ENCODE measurements at regions not wholly inside any gene's neighbourhood (a gene's known extent, or its start where the extent isn't known, plus 50 kb on each side); places are given as distances from the start of the nearest gene placed in this dataset.
"Not testable (repeated sequence)": the region's sequence is repeated elsewhere in the genome, so short reads cannot be mapped to it uniquely, and the experiment has no call there.

DNA sequence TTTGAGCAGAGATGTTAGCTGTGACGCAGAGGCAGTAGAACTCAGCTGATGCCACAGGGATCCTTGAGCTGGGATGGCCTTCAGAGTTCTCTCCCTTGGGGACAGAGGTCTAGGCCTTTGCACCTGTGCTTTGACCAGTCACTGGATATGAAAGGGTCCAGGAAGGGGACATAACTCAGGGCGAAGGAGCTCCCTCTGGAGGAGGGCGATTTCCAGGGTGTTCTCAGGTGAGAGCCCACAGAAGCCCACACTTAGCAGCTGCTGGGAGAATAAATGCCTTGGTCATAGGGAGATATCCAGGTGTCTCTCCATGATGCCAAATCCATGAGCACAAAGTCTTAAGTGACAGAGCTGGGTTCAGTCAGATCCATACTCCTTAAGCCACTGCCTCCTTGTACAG, 369.2 kb downstream of the NYAP2 start:
- H3K4me1 ChIP-seq (ENCODE audit: control insufficient read depth, insufficient read depth, low read length) = no peaks in the 10 kb centered on the region
- no peak overlapping the region for H3K4me3 ChIP-seq (ENCODE audit: low read depth, low read length)
- no peak overlapping the region for H3K9ac ChIP-seq (ENCODE audit: low read depth, low read length)
- H3K9me3 ChIP-seq (ENCODE audit: control insufficient read depth, insufficient read depth, low read length) = no peaks in the 10 kb centered on the region
- H3K36me3 ChIP-seq (ENCODE audit: control insufficient read depth, insufficient read depth, low read length) = no peaks in the 10 kb centered on the region
- H3K27me3 ChIP-seq (ENCODE audit: control insufficient read depth, insufficient read depth, low read length) = no peaks in the 10 kb centered on the region

GRCh38 chr2:225766431-225766830, 366.9 kb downstream of the NYAP2 start:
- Histone ChIP-seq H3K4me3 (ENCODE audit: low read depth, low read length) (no peak overlapping the region), H3K36me3 (ENCODE audit: control insufficient read depth, insufficient read depth, low read length) (no peaks in the 10 kb centered on the region)

DNA sequence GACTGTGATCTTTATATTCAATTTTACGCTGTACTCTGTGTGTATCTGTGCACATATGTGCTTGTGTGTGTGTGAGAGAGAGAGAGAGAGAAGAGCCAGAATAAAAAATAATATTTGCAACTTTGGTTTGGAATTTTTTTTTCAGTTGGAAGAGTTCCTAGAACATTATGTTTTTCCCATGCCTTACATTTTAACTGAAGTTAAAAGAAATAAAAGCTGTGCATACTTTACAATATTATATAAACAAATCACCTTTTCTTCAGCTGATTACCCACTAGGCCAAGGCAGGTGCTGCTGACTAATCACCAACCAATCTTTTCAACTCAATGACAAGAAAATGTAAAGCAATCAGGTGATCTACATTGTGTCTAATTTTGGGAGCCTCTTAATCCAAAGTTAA, 366.3 kb downstream of the NYAP2 start:
- Histone ChIP-seq H3K27me3 (ENCODE audit: control insufficient read depth, insufficient read depth, low read length) (no peaks in the 10 kb centered on the region), H3K9ac (ENCODE audit: low read depth, low read length) (no peak overlapping the region), H3K9me3 (ENCODE audit: control insufficient read depth, insufficient read depth, low read length) (no peaks in the 10 kb centered on the region), H3K4me3 (ENCODE audit: low read depth, low read length) (no peak overlapping the region), H3K36me3 (ENCODE audit: control insufficient read depth, insufficient read depth, low read length) (no peaks in the 10 kb centered on the region), H3K4me1 (ENCODE audit: control insufficient read depth, insufficient read depth, low read length) (no peaks in the 10 kb centered on the region)

More at GRCh38 chr2:225766431-225766830, 366.9 kb downstream of the NYAP2 start:
- Histone ChIP-seq H3K4me1 (ENCODE audit: control insufficient read depth, insufficient read depth, low read length) (no peaks in the 10 kb centered on the region), H3K9ac (ENCODE audit: low read depth, low read length) (no peak overlapping the region), H3K27me3 (ENCODE audit: control insufficient read depth, insufficient read depth, low read length) (no peaks in the 10 kb centered on the region), H3K9me3 (ENCODE audit: control insufficient read depth, insufficient read depth, low read length) (no peaks in the 10 kb centered on the region)

- Histone ChIP-seq H3K4me3 (ENCODE audit: low read depth, low read length) (no peak overlapping the region), H3K36me3 (ENCODE audit: control insufficient read depth, insufficient read depth, low read length) (no peaks in the 10 kb centered on the region), H3K27me3 (ENCODE audit: control insufficient read depth, insufficient read depth, low read length) (no peaks in the 10 kb centered on the region), H3K9me3 (ENCODE audit: control insufficient read depth, insufficient read depth, low read length) (no peaks in the 10 kb centered on the region), H3K9ac (ENCODE audit: low read depth, low read length) (no peak overlapping the region), H3K4me1 (ENCODE audit: control insufficient read depth, insufficient read depth, low read length) (no peaks in the 10 kb centered on the region)
Measured at GRCh38 chr2:225764346-225764745, 364.8 kb downstream of the NYAP2 start.

GRCh38 chr2:225763711-225764110, 364.2 kb downstream of the NYAP2 start:
- H3K9me3 ChIP-seq (ENCODE audit: control insufficient read depth, insufficient read depth, low read length) = no peaks in the 10 kb centered on the region
- no peak overlapping the region for H3K4me3 ChIP-seq (ENCODE audit: low read depth, low read length)
- no peaks in the 10 kb centered on the region for H3K36me3 ChIP-seq (ENCODE audit: control insufficient read depth, insufficient read depth, low read length)
- no peak overlapping the region for H3K9ac ChIP-seq (ENCODE audit: low read depth, low read length)
- no peaks in the 10 kb centered on the region for H3K4me1 ChIP-seq (ENCODE audit: control insufficient read depth, insufficient read depth, low read length)
- no peaks in the 10 kb centered on the region for H3K27me3 ChIP-seq (ENCODE audit: control insufficient read depth, insufficient read depth, low read length)

GRCh38 chr2:225761396-225761795, 361.9 kb downstream of the NYAP2 start:
- Histone ChIP-seq H3K4me3 (ENCODE audit: low read depth, low read length) (no peak overlapping the region), H3K4me1 (ENCODE audit: control insufficient read depth, insufficient read depth, low read length) (no peaks in the 10 kb centered on the region), H3K9me3 (ENCODE audit: control insufficient read depth, insufficient read depth, low read length) (no peaks in the 10 kb centered on the region), H3K27me3 (ENCODE audit: control insufficient read depth, insufficient read depth, low read length) (no peaks in the 10 kb centered on the region), H3K36me3 (ENCODE audit: control insufficient read depth, insufficient read depth, low read length) (no peaks in the 10 kb centered on the region), H3K9ac (ENCODE audit: low read depth, low read length) (no peak overlapping the region)

- Histone ChIP-seq H3K36me3 (ENCODE audit: control insufficient read depth, insufficient read depth, low read length) (no peaks in the 10 kb centered on the region), H3K9me3 (ENCODE audit: control insufficient read depth, insufficient read depth, low read length) (no peaks in the 10 kb centered on the region), H3K4me3 (ENCODE audit: low read depth, low read length) (no peak overlapping the region), H3K27me3 (ENCODE audit: control insufficient read depth, insufficient read depth, low read length) (no peaks in the 10 kb centered on the region), H3K9ac (ENCODE audit: low read depth, low read length) (no peak overlapping the region), H3K4me1 (ENCODE audit: control insufficient read depth, insufficient read depth, low read length) (no peaks in the 10 kb centered on the region)
Measured at GRCh38 chr2:225757248-225757647, 357.7 kb downstream of the NYAP2 start.

GRCh38 chr2:225756198-225756597, 356.7 kb downstream of the NYAP2 start:
- Histone ChIP-seq H3K9ac (ENCODE audit: low read depth, low read length) (no peak overlapping the region), H3K36me3 (ENCODE audit: control insufficient read depth, insufficient read depth, low read length) (no peaks in the 10 kb centered on the region), H3K4me1 (ENCODE audit: control insufficient read depth, insufficient read depth, low read length) (no peaks in the 10 kb centered on the region), H3K27me3 (ENCODE audit: control insufficient read depth, insufficient read depth, low read length) (no peaks in the 10 kb centered on the region), H3K9me3 (ENCODE audit: control insufficient read depth, insufficient read depth, low read length) (no peaks in the 10 kb centered on the region), H3K4me3 (ENCODE audit: low read depth, low read length) (no peak overlapping the region)

- Histone ChIP-seq H3K9me3 (ENCODE audit: control insufficient read depth, insufficient read depth, low read length) (no peaks in the 10 kb centered on the region), H3K27me3 (ENCODE audit: control insufficient read depth, insufficient read depth, low read length) (no peaks in the 10 kb centered on the region), H3K9ac (ENCODE audit: low read depth, low read length) (no peak overlapping the region), H3K4me3 (ENCODE audit: low read depth, low read length) (no peak overlapping the region), H3K36me3 (ENCODE audit: control insufficient read depth, insufficient read depth, low read length) (no peaks in the 10 kb centered on the region), H3K4me1 (ENCODE audit: control insufficient read depth, insufficient read depth, low read length) (no peaks in the 10 kb centered on the region)
Measured at GRCh38 chr2:225748609-225749008, 349.1 kb downstream of the NYAP2 start.

DNA sequence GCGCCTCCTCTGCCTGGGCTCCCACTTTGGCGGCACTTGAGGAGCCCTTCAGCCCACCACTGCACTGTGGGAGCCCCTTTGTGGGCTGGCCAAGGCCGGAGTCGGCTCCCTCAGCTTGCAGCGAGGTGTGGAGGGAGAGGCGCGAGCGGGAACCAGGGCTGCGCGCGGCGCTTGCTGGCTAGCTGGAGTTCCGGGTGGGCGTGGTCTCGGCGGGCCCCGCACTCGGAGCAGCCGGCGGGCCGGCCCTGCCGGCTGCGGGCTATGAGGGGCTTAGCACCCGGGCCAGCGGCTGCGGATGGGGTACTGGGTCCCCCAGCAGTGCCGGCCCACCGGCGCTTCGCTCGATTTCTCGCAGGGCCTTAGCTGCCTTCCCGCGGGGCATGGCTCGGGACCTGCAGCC, 344.5 kb downstream of the NYAP2 start:
- H3K9me3 ChIP-seq (ENCODE audit: control insufficient read depth, insufficient read depth, low read length); H3K4me3 ChIP-seq (ENCODE audit: low read depth, low read length); H3K27me3 ChIP-seq (ENCODE audit: control insufficient read depth, insufficient read depth, low read length); H3K9ac ChIP-seq (ENCODE audit: low read depth, low read length); H3K4me1 ChIP-seq (ENCODE audit: control insufficient read depth, insufficient read depth, low read length); H3K36me3 ChIP-seq (ENCODE audit: control insufficient read depth, insufficient read depth, low read length): not testable (repeated sequence)

GRCh38 chr2:225742487-225742886, 343.0 kb downstream of the NYAP2 start:
- no peaks in the 10 kb centered on the region for H3K9me3 ChIP-seq (ENCODE audit: control insufficient read depth, insufficient read depth, low read length)
- H3K36me3 ChIP-seq (ENCODE audit: control insufficient read depth, insufficient read depth, low read length) = no peaks in the 10 kb centered on the region
- peaks cover 6% of the 10 kb centered on the region for H3K27me3 ChIP-seq (ENCODE audit: control insufficient read depth, insufficient read depth, low read length)
- H3K9ac ChIP-seq (ENCODE audit: low read depth, low read length) = no peak overlapping the region
- H3K4me3 ChIP-seq (ENCODE audit: low read depth, low read length) = no peak overlapping the region
- no peaks in the 10 kb centered on the region for H3K4me1 ChIP-seq (ENCODE audit: control insufficient read depth, insufficient read depth, low read length)

DNA sequence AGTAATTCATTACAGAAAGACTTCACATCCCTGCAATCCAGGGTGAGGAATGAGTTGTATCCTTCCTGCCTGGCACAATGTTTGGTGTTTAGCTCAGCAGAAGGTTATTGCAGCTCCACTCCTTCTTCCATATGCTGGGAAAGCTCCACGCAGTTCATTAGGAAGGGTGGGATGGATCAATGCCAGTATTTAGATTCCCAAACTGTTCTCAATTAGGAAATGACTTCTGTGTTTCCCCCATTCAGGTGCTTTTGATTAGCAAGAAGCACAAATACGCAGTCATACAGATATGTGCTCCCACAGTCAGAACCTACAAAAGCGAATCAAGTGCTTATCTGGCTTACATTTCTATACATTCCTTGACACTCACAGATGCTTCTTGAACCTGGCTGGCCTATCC, 340.6 kb downstream of the NYAP2 start:
- no peak overlapping the region for H3K4me3 ChIP-seq (ENCODE audit: low read depth, low read length)
- H3K9ac ChIP-seq (ENCODE audit: low read depth, low read length) = no peak overlapping the region
- H3K9me3 ChIP-seq (ENCODE audit: control insufficient read depth, insufficient read depth, low read length) = no peaks in the 10 kb centered on the region
- H3K36me3 ChIP-seq (ENCODE audit: control insufficient read depth, insufficient read depth, low read length) = no peaks in the 10 kb centered on the region
- H3K27me3 ChIP-seq (ENCODE audit: control insufficient read depth, insufficient read depth, low read length) = peaks cover 7% of the 10 kb centered on the region
- no peaks in the 10 kb centered on the region for H3K4me1 ChIP-seq (ENCODE audit: control insufficient read depth, insufficient read depth, low read length)

GRCh38 chr2:225739328-225739727, 339.8 kb downstream of the NYAP2 start:
- no peak overlapping the region for H3K9ac ChIP-seq (ENCODE audit: low read depth, low read length)
- peaks cover 7% of the 10 kb centered on the region for H3K27me3 ChIP-seq (ENCODE audit: control insufficient read depth, insufficient read depth, low read length)
- no peaks in the 10 kb centered on the region for H3K36me3 ChIP-seq (ENCODE audit: control insufficient read depth, insufficient read depth, low read length)
- no peaks in the 10 kb centered on the region for H3K4me1 ChIP-seq (ENCODE audit: control insufficient read depth, insufficient read depth, low read length)
- H3K9me3 ChIP-seq (ENCODE audit: control insufficient read depth, insufficient read depth, low read length) = no peaks in the 10 kb centered on the region
- no peak overlapping the region for H3K4me3 ChIP-seq (ENCODE audit: low read depth, low read length)

Measured in iPS-15b (cell line).